ENCODE measurements at regions not wholly inside any gene's neighbourhood (a gene's known extent, or its start where the extent isn't known, plus 50 kb on each side); places are given as distances from the start of the nearest gene placed in this dataset.

DNA sequence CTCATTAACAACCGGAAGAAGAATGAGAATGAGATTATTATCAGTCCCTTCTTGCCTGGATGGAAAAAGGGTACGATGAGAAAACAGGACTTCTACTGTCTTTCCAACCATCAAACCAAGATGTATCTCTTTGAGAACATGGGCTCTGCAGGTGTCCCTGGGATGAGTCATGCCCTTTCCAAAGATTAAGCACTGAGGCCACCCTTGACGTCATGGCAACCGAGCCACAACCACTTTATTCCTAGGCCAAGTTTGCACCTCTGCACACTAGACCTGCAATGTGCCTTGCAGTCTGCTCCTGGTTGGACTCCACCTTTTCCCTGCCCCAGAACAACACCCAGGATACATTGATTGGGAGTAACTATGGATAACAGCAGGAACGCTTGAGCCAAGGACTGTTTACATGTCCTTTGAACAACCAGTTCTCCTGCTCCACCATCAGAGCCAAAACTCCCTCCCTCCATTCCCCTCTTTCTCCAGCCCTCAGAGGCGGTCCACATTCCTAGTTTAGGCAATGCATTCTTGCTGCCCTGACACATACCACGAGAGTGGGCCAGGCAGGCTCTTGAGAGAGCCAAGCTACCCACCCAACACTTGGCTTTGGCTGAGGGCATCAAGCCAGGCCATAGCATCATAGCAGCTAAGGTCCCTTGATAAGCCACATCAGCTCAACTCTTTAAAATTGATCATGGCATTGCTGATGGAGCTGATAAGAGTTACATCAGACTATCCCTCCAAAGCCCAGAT lies 310.7 kb downstream of the TNS1 start:
- no peak for DNase-seq (ENCODE audit: low read depth in 4 of 4, low spot score in 3 of 4)

DNA sequence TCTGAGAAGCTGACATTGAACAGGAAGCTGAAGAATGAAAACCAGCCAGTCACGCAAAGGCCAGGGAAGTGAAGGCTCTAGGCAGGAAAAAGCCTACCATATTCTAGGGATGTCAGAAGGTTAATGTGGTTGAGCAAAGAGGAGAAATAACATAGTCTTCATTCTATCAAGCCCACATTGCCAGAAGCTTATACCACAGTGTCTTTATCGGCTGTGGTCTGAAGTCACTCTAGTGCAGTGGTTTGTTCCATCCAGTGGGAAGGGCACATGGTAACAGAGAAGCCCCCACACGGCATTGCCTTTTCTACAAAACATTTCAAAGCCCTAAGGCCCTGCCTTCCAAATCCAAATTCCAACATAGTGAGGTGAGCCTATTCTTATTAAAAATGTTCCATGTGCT lies 311.3 kb downstream of the TNS1 start:
- DNase-seq (ENCODE audit: low read depth in 4 of 4, low spot score in 3 of 4) = no peak

DNA sequence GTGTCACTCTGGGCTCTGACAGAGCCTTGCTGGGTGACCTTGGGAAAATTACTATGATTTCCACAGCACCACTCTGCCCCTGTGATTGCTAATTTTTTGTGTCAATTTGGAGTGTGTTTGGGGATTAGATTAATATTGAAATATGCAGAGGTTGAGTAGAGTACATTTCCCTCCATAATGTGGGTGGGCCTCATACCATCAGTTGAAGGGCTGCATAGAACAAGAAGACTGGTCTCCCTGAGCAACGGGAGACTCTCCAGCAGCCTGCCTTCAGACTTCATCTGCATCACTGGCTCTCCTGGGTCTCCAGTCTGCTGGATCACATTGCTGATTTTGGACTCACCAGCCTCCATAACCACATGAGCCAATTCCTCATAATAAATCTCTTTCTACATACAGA lies 313.7 kb downstream of the TNS1 start:
- no peak for DNase-seq (ENCODE audit: low read depth in 4 of 4, low spot score in 3 of 4)

DNA sequence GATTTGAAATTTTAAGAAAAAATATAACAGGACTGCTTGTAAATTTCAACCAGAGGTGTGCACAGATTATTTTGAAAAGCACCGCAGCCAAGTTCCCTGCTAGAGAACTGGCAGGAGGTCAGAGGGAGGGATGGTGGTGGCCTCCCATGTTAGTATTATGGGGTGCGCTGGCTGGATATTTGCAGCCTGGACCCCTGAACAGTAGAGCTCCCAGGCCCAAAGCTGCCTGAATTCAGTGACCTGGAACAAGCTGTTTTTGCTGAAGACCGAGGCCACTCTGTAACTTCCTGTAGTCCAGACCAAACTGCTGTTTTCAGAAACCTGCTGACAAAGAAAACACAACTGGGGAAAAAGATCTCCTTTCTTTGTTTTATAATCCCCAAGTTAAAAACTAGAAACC lies 314.3 kb downstream of the TNS1 start:
- no peak for DNase-seq (ENCODE audit: low read depth in 4 of 4, low spot score in 3 of 4)

DNA sequence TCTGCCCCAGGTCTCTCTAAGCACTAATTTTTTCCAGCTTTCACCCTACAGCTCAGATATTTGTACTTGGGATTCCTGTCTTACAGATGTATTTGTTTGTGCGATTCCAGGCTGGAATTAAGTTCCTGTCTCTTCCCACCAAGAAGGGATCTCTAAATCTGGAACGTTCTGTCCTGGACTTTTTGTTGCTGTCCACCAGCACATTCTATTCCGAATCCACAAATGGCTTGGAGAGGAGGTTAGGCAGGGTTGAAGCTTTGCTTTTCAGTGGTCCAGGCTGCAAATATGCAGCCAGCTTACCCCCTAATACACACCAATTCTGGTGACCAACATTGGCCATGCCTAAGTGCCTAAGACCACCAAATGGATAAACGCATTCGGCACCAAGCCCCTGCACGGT lies 315.0 kb downstream of the TNS1 start:
- no peak for DNase-seq (ENCODE audit: low read depth in 4 of 4, low spot score in 3 of 4)

DNA sequence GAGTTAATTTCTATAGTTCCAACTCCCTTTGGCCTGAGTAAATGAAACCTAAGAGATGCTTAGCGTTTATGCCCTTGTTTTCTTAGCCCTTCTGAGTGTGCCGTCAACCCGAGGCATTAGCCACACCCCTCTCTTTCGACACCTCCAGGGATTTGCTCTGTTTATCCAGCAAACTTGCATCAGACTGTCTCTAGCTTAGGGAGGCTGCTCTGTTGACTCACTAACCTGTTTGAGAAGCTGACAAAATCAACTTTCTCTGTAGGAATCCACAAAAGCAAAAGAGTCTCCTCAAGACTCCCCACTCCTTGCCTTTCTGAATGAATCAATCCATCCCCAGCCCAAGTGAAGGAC lies 317.6 kb downstream of the TNS1 start:
- no peak for DNase-seq (ENCODE audit: low read depth in 4 of 4, low spot score in 3 of 4)

DNA sequence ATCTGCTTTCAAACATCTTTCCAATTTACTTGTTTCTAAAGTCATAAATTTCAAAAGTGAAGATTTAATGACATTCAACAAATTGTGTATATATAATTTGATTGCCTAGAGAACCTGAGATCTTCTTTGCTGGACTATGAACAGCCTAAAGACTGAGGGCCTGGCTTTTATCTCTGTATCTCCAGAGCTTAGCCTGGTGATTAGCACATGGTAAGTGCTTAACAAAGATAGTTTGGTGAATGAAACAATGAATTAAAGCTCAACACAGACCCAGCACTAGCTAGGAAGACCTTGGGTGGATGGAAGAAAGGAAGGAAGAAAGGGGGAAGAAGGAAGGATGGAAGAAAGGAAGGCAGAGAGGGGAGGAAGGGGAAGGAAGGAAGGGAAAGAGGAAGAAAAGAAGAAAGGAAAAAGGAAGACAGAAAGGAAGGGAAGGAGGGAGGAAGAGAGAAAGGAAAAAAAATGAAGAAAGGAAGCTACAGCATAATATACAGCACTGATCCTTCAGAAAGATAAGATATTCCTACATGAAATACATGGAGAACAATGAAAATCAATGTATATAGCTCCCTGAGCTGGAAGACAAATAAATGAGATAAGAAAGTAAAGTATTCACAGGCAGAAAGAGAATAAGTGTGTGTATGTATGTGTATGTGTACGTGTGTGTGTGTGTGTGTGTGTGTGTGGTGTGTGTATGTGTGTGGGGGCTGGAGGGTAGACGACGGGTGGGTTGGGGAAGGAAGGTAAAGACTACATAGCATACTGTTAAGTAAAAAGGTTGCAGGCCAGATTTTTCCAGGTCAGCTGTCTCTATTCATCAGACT lies 318.2 kb downstream of the TNS1 start:
- no peak for DNase-seq (ENCODE audit: low read depth in 4 of 4, low spot score in 3 of 4)

DNA sequence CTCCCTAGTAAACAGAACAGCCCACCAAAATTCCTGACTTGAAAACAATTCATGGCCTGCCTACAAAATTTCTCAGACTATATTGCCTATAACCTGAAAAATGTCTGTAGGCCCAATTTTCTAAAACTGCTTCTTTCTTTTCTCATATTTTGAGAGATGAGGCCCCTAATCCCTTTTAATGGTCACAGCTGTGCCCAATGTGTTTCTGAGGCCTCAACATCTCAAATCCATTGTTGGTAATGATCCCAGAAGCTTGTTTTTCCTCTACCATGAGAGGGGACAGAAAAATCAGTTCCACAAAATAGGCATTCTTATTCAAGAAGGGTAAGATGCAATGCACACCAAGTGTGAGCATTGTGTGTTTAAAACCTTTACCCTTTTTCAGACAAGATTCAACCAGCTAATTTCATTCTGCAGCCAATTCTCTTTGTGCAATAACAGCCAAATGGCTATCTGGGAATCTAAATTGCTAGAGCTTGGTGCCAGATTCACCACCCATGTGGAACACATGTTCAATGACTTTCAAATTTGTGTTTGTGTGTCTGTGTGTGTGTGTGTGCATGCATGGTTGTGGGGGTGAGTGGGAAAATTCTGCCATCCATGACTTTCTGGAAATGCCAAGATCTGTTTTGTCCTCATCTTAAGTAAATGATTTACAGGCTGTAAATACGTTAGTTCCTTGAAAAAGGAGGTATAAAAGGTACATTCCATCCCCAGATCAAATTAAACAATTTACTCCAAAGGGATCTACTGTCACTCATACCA lies 319.5 kb downstream of the TNS1 start:
- no peak for DNase-seq (ENCODE audit: low read depth in 4 of 4, low spot score in 3 of 4)

DNA sequence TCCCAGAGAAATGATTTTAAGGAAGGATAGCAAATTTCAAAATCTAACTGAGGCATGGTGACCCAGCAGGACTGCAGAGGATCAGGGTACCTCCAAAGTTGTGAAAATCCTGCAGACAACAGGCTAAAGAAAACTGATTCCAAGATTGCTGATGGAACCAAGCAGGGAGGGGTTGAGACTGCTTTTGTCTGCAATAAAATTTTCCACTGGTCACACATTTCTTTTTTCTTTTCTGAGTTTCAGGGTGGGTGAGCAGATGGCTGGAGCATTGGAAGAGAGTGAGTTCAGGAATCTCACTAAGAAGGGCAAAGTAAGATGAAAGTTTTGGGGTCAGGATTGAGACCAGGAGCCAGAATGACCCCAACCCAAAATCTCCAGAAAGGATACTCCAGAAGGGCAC lies 321.0 kb downstream of the TNS1 start:
- no peak for DNase-seq (ENCODE audit: low read depth in 4 of 4, low spot score in 3 of 4)

DNA sequence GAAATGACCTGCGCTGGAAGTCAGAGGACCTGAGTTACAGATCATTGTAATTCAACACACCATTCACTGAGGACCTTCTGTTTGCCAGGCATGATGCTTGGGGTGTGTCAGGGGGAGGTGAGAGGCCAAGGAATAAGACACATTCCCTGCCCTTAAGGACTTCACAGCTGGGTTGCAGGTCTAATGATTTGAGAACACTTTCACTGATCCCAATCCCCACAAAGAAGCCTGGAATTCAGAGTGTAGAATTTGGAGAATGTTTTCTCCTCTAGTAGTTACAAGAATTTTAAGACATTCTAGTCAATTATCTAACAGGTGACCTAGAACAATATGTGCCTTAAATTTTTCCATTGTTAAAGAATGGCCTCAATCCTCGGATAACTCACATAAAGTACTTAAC lies 322.4 kb downstream of the TNS1 start:
- DNase-seq (ENCODE audit: low read depth in 4 of 4, low spot score in 3 of 4) = no peak

DNA sequence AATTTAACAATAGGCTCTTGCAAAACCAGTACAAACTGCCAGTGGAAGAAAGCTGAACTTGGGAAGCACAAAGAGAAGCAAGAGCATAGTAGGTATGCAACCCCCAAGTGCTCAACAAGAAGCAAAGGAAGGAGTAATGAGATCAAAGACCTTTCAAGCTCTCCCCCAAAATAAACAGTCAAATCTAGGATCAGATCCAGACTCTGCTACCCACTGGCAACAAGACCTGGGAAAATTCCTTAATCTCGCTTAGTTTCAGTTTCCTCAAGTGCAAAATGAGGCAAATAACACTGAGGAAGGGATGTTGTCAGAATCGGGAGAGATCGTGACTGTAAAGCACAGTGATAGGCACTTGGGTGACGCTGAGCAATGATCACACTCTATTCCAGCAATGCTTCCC lies 329.2 kb downstream of the TNS1 start:
- DNase-seq (ENCODE audit: low read depth in 4 of 4, low spot score in 3 of 4) = no peak

DNA sequence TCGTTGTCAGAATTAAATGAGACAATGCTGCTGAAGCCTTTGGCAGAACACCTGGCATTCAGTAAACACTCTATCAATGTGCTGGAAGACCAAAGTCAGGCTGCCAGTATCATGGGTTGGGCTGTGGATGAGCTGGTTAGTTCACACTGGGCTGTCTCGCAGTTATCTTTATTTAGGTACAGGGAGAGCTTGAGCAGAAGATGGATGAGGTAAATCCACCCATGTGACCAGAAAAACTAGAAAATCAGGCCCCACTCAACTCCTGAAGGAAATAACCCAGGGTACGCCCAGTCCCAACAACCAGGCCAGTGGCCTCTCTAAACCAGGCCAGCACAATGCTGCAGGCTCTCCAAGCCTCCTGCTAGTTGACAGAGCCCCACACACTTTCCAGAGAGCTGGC lies 330.3 kb downstream of the TNS1 start:
- DNase-seq (ENCODE audit: low read depth in 4 of 4, low spot score in 3 of 4) = no peak

DNA sequence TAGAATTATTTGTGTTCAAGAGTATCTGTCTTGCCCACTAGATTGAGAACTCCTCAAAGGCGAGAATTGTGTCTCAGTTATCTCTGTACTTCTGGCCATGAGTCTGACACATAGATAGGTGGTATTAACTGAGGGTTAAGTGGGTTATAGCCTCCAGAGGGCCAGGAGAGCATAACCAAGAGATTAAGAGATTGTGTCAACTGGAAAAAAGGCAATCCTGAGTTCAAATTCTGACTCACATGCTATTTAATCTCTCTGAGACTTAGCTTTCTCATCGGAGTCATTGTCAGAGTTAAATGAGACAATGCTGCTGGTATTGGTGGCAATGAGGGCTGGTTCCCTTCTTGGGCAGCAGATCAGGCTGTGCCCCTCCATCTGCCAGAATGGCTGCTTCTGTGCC lies 330.9 kb downstream of the TNS1 start:
- DNase-seq (ENCODE audit: low read depth in 4 of 4, low spot score in 3 of 4) = no peak

DNA sequence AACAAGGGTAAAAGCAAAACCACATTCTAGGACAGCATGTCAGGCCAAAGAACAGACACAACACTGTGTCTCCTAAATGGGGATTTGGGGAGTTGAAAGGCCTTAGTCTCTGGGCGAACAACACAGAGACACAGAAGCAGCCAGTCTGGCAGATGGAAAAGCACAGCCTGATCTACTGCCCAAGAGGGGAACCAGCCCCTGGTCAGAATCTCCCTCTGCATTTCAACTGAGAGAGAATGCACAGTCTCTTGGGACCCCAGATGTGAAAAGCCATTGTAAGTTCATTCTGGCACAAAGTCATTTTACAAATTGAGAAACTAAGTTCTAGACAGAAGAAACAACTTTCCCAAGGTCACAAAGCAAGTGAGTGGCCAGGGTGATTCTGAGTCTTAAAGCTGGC lies 331.7 kb downstream of the TNS1 start:
- no peak for DNase-seq (ENCODE audit: low read depth in 4 of 4, low spot score in 3 of 4)

DNA sequence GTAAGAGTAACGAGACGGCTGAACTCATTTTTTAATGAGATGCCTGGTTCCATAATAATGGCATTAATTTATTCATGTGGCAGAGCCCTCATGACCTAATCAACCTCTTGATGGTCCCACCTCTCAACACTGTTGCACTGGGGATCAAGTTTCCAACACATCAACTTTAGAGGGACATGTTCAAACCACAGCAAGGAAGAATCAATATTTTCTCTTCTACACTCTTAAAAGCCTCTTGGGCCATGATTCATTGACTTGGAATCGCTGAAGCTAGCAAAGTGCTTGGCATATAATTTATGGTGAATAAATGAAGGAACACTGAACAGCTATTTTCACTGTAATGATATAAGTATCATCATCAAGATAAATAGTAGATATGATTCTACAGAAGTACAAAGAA lies 333.0 kb downstream of the TNS1 start:
- DNase-seq (ENCODE audit: low read depth in 4 of 4, low spot score in 3 of 4) = no peak

DNA sequence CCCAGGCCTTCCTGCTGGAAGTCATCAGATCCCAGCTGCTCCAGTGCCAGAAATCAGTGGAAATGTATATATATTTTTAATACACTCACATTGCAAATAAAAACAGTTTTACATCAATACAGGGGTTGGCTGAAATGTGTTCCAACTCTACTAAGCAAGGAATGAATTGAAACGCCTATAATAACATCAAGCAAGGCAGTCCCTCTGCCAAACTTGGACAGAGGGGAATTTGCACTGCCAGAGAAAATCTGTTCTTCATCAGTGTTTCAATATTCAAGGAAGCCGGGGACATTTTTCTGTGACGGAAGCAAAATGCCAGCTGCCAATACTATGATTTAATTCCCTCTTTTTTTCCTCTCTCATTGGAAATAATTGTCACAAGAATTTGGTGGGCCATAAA lies 335.3 kb downstream of the TNS1 start:
- no peak for DNase-seq (ENCODE audit: low read depth in 4 of 4, low spot score in 3 of 4)

DNA sequence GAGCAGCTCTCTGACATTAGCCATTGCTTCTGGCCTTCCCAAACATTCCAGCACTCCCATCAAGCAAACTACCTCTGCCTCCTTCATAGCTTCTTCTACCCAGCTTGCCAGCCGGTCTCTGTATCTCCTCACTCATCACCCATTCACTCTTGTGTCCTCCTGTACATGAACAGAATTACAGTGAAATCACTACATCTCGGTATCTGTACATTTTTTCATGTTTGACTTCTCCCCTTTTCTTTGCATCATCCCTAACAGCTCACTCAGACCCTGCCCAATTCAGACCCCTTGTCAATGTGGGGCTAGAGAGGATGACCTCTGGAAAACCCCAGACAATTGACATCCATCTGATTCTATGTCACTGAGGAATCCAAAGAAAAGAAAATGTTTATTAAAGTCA lies 335.8 kb downstream of the TNS1 start:
- DNase-seq (ENCODE audit: low read depth in 4 of 4, low spot score in 3 of 4) = no peak

DNA sequence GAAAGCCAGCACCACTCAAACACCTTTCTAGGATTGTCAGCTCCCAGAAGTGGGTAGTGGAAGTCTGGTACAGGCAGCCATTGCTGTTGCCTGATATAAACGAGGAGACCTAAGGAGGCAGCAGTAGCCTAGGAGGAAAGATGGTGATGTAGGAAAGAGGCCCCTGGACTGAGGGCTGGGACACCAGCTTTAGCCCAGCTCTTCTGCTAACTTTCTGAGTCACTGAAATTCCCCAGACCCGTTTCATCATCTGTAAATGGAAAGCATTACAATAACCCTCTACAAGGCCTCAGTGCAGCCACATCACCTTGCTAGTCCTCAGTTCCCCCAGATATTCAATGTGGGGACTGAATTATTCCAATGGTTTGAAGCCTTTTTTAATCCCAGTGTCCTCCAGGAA lies 336.5 kb downstream of the TNS1 start:
- DNase-seq (ENCODE audit: low read depth in 4 of 4, low spot score in 3 of 4) = no peak

DNA sequence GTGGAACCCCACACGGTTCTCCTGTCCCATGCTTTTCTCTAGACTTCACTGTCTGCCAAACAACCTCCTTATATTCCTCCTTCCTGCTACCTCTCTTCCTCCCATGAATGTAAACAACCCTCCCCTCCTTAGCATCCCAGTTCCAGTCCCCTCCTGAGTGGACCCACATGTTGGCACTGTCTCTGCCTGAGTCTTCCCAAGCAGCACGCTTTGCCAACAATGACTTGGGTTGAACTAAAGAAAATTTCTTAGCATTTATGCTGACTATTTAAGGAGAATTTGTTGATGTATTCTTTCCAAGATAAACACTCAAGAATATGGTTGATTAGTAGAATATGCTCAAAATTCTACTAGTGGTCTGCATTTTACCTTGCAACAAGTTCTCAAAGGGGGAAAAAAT lies 338.0 kb downstream of the TNS1 start:
- no peak for DNase-seq (ENCODE audit: low read depth in 4 of 4, low spot score in 3 of 4)

DNA sequence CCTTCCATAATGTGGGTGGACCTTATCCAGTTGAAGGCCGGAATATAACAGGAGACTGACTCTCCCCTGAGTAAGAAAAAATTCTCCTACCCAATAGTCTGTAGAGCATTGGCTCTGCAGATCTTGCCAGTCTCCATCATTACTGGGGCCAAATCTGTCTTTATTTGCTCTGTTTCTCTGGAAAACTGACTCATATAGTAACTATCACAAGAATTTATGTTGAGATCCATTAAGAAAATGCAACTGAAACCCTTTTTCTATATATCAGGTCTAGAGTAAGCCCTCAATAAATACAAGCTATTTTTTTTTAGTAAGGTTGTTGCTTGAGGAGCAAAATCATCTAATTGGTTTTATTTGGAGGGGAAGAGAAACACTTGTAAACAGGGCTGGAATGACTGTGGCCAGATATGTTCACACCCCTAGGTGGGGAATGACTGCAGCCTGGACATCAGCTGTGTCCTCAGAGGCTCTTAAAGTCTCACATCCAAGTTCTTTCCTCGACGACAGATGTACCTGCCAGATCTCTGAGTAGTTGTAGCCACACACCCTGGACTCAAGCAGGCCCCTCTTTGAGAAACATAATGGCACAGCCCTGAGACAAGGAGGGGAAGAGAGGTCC lies 339.7 kb downstream of the TNS1 start:
- DNase-seq (ENCODE audit: low read depth in 4 of 4, low spot score in 3 of 4) = no peak

DNA sequence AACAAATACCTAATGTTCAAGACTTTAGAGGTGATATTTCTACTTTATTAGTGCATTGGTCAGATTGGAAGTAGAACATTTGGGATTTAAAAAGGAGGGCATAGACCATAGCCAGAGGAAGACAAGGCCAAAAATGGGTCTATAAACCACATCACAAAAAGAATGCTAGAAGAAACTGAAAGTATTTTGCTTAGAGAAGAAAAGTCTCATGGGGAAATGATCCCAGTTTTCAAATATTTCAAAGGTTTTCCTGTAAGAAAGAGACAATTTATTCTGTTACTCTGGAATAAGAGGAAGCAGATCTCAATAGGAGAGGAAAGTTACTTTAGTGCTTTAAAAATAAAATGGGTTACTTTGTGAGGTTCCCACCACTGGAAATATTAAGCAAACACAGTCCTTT lies 341.4 kb downstream of the TNS1 start:
- DNase-seq (ENCODE audit: low read depth in 4 of 4, low spot score in 3 of 4) = no peak

Measured in right renal pelvis (tissue), 4 donors.